Activated T-cell treated with anti-CD3 and anti-CD28 coated beads for 24 hours (primary cell): ENCODE measurements at regions not wholly inside any gene's neighbourhood (a gene's known extent, or its start where the extent isn't known, plus 50 kb on each side); places are given as distances from the start of the nearest gene placed in this dataset.

ENCODE experiments used
- DNase-seq: peaks from one replicate; pipeline ENCODE4 v3.0.0-alpha.2; 2020; ENCODE audit warnings: low read depth

DNA sequence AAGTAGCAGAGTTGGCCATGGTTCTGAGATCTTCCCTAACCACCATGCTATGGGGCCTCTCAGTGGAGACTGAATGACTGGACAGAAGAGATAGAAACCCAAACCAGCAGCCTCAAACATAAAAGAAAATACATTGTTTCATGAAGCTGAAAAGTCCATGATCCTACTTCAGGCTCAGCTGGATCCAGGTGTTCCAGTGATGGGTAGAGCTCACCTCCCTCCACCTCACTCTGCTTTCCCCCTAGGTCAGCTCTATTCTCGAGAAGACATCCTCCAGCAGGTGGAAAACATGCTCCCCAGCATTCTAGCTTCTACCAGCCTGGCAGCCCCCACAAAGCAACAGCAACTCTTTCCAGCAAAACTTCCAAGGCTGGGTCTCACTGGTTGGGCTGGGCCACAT lies 132.1 kb downstream of the OAT start:
- DNase-seq, result no peak

- DNase-seq, result no peak
Observed at GRCh38 chr10:124285587-124286527, 132.9 kb downstream of the OAT start.

GRCh38 chr10:124283949-124284250 lies 134.8 kb downstream of the OAT start:
- DNase-seq, result no peak

DNA sequence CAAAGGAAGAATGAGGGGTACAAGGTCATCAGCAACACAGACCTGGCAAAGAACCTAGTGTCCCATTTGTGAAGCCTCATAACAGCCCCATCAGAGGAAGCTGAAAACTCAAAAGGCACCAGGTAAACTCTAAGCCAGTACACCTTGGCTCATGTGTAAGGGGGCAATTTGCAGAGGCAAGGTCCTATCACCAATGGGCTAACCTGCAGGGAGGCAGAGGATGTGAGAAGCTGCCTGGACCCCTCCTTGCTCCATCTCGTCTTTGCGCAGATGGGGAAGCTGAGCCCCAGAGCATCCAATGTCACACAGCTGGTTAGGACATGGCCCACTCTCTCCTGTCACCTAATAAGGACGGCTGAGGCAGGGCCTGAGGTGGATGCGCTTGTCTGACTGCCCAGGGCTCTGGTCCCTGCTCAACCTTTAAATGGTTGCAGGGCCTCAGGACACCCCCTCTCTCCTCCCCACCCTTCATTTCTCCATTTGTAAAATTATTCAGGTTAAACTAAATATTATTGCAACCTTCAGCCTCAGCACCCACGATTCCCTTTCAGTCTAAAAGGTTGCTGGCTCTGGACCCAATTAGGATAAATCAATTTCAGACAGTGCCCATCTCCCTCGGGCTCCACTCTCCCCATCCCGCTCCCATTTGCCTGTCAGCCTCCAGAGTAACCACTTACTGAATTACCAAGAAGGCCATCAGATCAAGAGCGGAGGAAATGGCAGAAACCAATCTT lies 135.3 kb downstream of the OAT start:
- no peak for DNase-seq

- DNase-seq, result no peak
Observed at GRCh38 chr10:124282326-124282725, 136.4 kb downstream of the OAT start.

DNA sequence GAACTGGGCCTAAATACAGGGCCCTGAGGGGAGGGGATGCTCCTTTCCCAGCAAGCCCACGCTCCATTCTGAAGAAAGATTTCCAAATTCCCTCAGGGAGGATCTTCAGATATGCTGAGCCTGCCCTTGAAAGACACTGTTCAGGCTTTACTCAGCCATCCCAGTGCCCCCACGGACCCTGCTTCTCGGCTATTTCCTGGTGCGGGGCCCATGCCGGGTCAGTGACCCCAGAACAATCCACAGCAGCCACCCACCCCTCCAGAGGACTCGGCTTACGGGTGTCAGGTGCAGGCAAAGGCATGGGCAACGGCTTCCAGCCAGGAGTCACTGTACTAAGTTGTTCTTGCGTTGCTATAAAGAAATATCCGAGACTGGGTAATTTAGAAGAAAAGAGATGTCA lies 137.1 kb downstream of the OAT start:
- no peak for DNase-seq

GRCh38 chr10:124280916-124281315 lies 137.8 kb downstream of the OAT start:
- DNase-seq, result no peak

- no peak for DNase-seq
Observed at GRCh38 chr10:124279882-124280281, 138.8 kb downstream of the OAT start.

GRCh38 chr10:124279298-124279697 lies 139.4 kb downstream of the OAT start:
- no peak for DNase-seq

- no peak for DNase-seq
Observed at GRCh38 chr10:124278356-124278755, 140.4 kb downstream of the OAT start.

GRCh38 chr10:124273141-124273540 lies 145.6 kb downstream of the OAT start:
- DNase-seq, result no peak

GRCh38 chr10:124271676-124272075 lies 147.0 kb downstream of the OAT start:
- no peak for DNase-seq

- DNase-seq, result no peak
Observed at GRCh38 chr10:124270530-124271327, 148.0 kb downstream of the OAT start.

- DNase-seq, result no peak
Observed at GRCh38 chr10:124268976-124269375, 149.7 kb downstream of the OAT start.

GRCh38 chr10:124267911-124268549 lies 150.7 kb downstream of the OAT start:
- no peak for DNase-seq

DNA sequence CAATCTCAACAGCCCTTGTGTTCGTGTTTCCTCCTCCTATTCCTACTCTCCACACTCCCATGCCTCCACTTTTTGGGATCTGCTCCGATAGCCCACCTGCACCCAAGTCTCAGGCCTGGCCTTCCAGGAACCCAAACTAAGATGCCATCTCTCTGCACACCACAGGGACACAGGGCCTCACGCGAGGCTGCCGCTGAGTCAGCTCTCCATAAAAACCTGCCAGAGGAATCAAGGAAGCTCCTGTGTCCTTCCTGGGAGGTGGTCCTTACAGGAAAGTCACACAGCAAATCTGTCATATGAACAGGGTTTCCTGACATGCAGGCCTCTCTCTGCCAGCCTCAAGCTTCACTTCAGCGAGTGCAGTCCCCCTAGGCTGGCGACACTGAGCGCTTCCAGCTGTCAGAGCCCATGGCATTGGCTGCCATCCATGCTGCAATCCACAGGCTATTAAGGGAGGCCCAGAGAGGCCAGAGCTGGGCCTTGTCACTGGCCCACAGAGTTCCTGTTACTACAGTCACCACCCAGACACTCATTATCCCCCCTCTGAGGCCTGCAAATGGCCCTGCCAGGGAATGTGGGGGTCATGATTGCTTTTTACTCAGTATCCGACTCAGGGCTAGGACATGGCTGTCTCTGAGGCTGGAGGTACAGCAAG lies 151.4 kb downstream of the OAT start:
- no peak for DNase-seq

DNA sequence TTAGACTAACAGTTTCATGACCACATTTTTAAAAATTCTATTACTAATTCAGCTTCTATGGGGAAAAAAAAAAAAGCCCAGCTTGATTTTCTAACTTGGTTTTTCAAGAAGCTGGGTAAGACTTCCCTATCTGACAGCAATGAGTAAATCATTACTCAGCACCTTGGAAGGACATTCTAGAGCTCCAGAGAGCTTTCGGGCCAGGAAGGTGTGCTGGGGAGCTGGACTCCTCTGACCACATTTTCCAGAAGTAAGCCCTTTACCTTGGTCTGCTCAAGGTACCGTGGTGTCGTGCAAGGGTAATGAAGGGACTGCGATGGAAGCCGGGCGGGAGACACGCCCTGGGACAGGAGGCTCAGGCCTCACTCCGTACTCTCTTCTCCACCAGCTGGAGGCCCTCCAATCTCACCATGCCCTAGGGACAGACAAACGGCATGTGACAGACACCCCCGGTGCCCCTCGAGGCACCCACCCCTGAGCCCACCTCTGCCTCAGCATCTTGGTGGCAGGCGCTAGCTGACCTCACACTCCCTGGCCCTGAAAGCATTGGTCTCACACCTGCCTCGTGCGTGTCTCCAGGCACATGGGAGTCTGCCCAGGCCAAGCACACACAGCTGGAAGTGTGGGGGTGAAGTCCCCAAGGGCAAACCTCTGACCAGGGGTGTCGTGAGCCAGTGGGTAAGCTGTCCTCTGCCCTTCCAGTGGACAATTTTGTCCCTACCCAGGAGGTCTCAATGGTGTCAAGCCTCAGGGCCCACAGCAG lies 152.1 kb downstream of the OAT start:
- no peak for DNase-seq

DNA sequence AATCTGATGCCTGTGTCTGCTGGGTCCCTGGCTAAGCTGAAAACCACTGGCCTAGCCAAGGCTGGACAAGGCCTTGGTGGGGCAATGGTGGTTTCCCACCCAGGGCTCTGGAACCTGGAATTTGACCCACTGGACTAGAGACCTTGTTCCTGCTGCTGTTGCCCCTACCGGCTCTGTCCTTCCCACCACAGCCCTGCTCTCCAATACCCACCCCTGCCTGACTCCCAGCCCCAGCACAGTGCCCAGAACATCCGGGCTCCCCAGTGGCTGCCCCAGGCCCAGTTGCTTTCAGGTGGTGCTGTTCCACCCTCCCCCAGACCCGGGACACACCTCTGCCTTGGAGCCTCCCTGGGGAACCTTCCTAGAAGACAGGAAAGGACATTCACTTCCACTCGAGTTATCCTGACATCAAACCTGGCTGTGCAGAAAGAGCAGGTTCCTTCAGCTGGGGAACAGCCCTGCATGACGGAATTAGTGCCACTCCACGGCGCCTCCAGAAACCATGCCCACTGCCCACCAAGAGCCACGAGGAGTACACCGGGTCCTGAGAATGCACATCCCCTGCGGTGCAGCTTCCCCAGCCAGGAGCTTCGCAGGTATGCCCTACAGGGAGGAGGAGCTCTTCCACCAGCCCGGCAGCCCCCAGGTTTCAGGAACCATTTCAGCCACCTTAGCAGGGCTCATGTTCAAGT lies 152.8 kb downstream of the OAT start:
- DNase-seq, result no peak

GRCh38 chr10:124265391-124265745 lies 153.4 kb downstream of the OAT start:
- no peak for DNase-seq

DNA sequence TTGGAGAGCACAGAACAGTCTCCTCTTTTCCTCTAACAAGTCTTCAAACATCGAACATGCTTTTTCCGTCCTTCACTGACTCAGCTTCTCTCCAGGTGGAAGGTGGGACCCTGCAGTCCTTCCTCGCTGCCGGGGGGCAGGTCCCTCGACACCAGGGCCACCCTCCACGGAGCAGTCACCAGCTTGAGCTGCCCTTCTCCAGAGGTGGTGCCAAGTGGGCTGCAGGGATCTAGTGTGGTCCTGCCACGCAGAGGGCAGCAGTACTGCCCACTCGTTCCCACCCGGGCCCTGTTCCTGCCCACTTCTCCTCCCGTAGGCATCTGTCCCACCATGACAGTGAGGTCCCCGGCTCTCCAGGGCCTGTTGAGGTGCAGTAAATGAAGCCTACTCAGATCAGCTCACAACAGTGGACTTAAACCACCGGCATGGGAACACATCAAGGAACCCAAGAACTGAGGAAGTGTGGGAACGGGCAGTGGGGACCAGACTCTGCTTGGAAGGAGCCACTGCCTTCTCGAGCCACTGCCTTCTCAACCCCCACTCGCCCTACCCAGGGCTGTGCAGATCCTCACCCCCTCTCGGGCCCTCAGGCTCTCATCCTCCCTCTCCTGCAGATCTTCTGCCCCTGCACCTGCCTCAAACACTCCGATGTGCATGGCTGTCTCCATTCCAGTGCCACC lies 153.9 kb downstream of the OAT start:
- no peak for DNase-seq
